ENCODE measurements at regions not wholly inside any gene's neighbourhood (a gene's known extent, or its start where the extent isn't known, plus 50 kb on each side); places are given as distances from the start of the nearest gene placed in this dataset.

DNA sequence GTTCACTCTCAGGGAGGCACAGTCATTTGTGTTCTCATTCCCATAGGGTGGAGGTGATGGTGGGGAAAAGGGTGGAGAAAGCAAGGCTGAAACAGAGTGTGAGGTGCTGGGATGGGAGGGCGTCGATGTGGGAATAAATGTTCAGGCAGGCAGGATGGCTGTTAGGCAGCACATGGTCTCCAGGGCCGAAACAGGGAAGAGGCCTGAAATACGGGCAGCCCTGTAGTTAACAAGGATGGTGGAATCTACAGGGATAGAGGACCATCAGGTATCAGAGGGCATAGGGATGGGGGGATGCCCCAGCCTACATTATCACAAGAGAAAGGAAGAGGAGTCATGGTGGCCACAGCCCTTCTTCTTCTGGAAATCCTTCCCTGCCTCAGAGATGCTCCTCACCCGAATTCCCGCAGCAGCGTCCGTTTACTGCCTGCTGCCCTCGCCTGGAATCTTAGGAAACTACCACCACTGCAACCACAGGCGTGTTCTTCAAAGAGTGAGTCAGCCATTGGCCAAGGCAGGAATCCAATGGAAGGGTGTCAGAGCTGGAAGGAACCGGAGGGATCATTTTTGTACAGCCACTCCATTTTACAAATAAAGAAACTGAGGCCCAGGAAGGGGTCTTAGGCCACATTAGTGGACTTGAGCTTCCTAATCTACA, 49.7 kb upstream of the POMGNT2 start:
- DNase-seq (ENCODE audit: low read depth in 2 of 2) = peak in 1 of 2 donors; percentile 48
